IPS-20b (cell line): ENCODE measurements at regions not wholly inside any gene's neighbourhood (a gene's known extent, or its start where the extent isn't known, plus 50 kb on each side); places are given as distances from the start of the nearest gene placed in this dataset.

ENCODE experiments used
- H3K27ac ChIP-seq: one replicate; pipeline ENCODE4 v1.5.1; 2013; ENCODE audit warnings: low read length
- H3K27me3 ChIP-seq: 2 replicates; pipeline ENCODE4 v1.6.1; 2013; ENCODE audit warnings: mild to moderate bottlenecking, low read length, inconsistent platforms; ENCODE audit not compliant: insufficient read depth
- H3K36me3 ChIP-seq: 2 replicates; pipeline ENCODE4 v1.6.1; 2013; ENCODE audit warnings: low read depth, mild to moderate bottlenecking, inconsistent platforms, low read length, moderate library complexity; ENCODE audit not compliant: insufficient read depth
- H3K4me1 ChIP-seq: 2 replicates; pipeline ENCODE4 v1.6.1; 2013; ENCODE audit warnings: mild to moderate bottlenecking, control low read depth, inconsistent platforms, low read length, moderate library complexity; ENCODE audit not compliant: insufficient read depth
- H3K4me3 ChIP-seq: 2 replicates; pipeline ENCODE4 v1.5.1; 2013; ENCODE audit warnings: mild to moderate bottlenecking, low read length, inconsistent platforms
- H3K9ac ChIP-seq: 2 replicates; pipeline ENCODE4 v1.6.1; 2013; ENCODE audit warnings: low read depth, mild to moderate bottlenecking, inconsistent platforms, low read length, moderate library complexity
- H3K9me3 ChIP-seq: 2 replicates; pipeline ENCODE4 v1.6.1; 2013; ENCODE audit warnings: mild to moderate bottlenecking, low read depth, low read length, inconsistent platforms; ENCODE audit not compliant: insufficient read depth

- H3K36me3 ChIP-seq: no peaks in the 10 kb centered on the region
- peaks cover 6% of the 10 kb centered on the region; the same call in 1 of the 2 replicates for H3K27me3 ChIP-seq
- no peaks in the 10 kb centered on the region for H3K9me3 ChIP-seq
- peaks cover 10% of the 10 kb centered on the region; the same call in 1 of the 2 replicates for H3K4me1 ChIP-seq
- no peak overlapping the region for H3K27ac ChIP-seq
- no peak overlapping the region for H3K4me3 ChIP-seq
- no peak overlapping the region for H3K9ac ChIP-seq
Measured at GRCh38 chr17:77645072-77646045, 313.1 kb upstream of the TNRC6C start.

GRCh38 chr17:77646046-77646430 lies 312.5 kb upstream of the TNRC6C start:
- Histone ChIP-seq H3K9me3 (no peaks in the 10 kb centered on the region), H3K27me3 (peaks cover 3% of the 10 kb centered on the region; the same call in 1 of the 2 replicates), H3K27ac (no peak overlapping the region), H3K36me3 (no peaks in the 10 kb centered on the region), H3K9ac (no peak overlapping the region), H3K4me3 (no peak overlapping the region), H3K4me1 (peaks cover 10% of the 10 kb centered on the region; the same call in 1 of the 2 replicates)

GRCh38 chr17:77647531-77647930 lies 311.0 kb upstream of the TNRC6C start:
- Histone ChIP-seq H3K4me1 (peaks cover 18% of the 10 kb centered on the region), H3K9me3 (no peaks in the 10 kb centered on the region), H3K27me3 (no peaks in the 10 kb centered on the region), H3K27ac (no peak overlapping the region), H3K4me3 (no peak overlapping the region), H3K36me3 (no peaks in the 10 kb centered on the region), H3K9ac (no peak overlapping the region)

- Histone ChIP-seq H3K9ac (no peak overlapping the region), H3K27me3 (no peaks in the 10 kb centered on the region; the same call in 1 of the 2 replicates), H3K4me3 (no peak overlapping the region), H3K27ac (no peak overlapping the region), H3K4me1 (peaks cover 18% of the 10 kb centered on the region), H3K9me3 (no peaks in the 10 kb centered on the region), H3K36me3 (no peaks in the 10 kb centered on the region)
Measured at GRCh38 chr17:77649717-77650211, 308.7 kb upstream of the TNRC6C start.

- H3K4me1 ChIP-seq: peaks cover 14% of the 10 kb centered on the region
- no peak overlapping the region for H3K27ac ChIP-seq
- no peaks in the 10 kb centered on the region for H3K9me3 ChIP-seq
- H3K27me3 ChIP-seq: no peaks in the 10 kb centered on the region; the same call in 1 of the 2 replicates
- H3K4me3 ChIP-seq: no peak overlapping the region
- no peak overlapping the region for H3K9ac ChIP-seq
- H3K36me3 ChIP-seq: no peaks in the 10 kb centered on the region
Measured at GRCh38 chr17:77651988-77652387, 306.5 kb upstream of the TNRC6C start.

- Histone ChIP-seq H3K36me3 (no peaks in the 10 kb centered on the region), H3K27me3 (no peaks in the 10 kb centered on the region; the same call in 1 of the 2 replicates), H3K4me1 (peaks cover 14% of the 10 kb centered on the region), H3K27ac (no peak overlapping the region), H3K9ac (no peak overlapping the region), H3K4me3 (no peak overlapping the region), H3K9me3 (no peaks in the 10 kb centered on the region)
Measured at GRCh38 chr17:77654296-77654695, 304.2 kb upstream of the TNRC6C start.

GRCh38 chr17:77654850-77655249 lies 303.7 kb upstream of the TNRC6C start:
- no peaks in the 10 kb centered on the region for H3K36me3 ChIP-seq
- H3K4me1 ChIP-seq: peaks cover 14% of the 10 kb centered on the region
- no peaks in the 10 kb centered on the region; the same call in 1 of the 2 replicates for H3K27me3 ChIP-seq
- H3K9ac ChIP-seq: no peak overlapping the region
- H3K4me3 ChIP-seq: no peak overlapping the region
- H3K27ac ChIP-seq: no peak overlapping the region
- no peaks in the 10 kb centered on the region for H3K9me3 ChIP-seq

- Histone ChIP-seq H3K4me1 (peaks cover 14% of the 10 kb centered on the region), H3K4me3 (no peak overlapping the region), H3K9me3 (no peaks in the 10 kb centered on the region), H3K27ac (no peak overlapping the region), H3K27me3 (no peaks in the 10 kb centered on the region; the same call in 1 of the 2 replicates), H3K9ac (no peak overlapping the region), H3K36me3 (no peaks in the 10 kb centered on the region)
Measured at GRCh38 chr17:77656054-77656453, 302.4 kb upstream of the TNRC6C start.

GRCh38 chr17:77657839-77658238 lies 300.7 kb upstream of the TNRC6C start:
- H3K9ac ChIP-seq: no peak overlapping the region
- no peak overlapping the region for H3K4me3 ChIP-seq
- H3K27ac ChIP-seq: no peak overlapping the region
- peaks cover 5% of the 10 kb centered on the region; the same call in 1 of the 2 replicates for H3K4me1 ChIP-seq
- no peaks in the 10 kb centered on the region for H3K9me3 ChIP-seq
- H3K27me3 ChIP-seq: no peaks in the 10 kb centered on the region; the same call in 1 of the 2 replicates
- no peaks in the 10 kb centered on the region for H3K36me3 ChIP-seq

- no peaks in the 10 kb centered on the region for H3K27me3 ChIP-seq
Measured at GRCh38 chr17:77660524-77660923, 298.0 kb upstream of the TNRC6C start.

GRCh38 chr17:77662833-77663232 lies 295.7 kb upstream of the TNRC6C start:
- Histone ChIP-seq H3K27me3 (no peaks in the 10 kb centered on the region), H3K4me1 (no peaks in the 10 kb centered on the region), H3K27ac (no peak overlapping the region), H3K4me3 (no peak overlapping the region), H3K9me3 (no peaks in the 10 kb centered on the region), H3K9ac (no peak overlapping the region), H3K36me3 (no peaks in the 10 kb centered on the region)

More at GRCh38 chr17:77660524-77660923, 298.0 kb upstream of the TNRC6C start:
- H3K9me3 ChIP-seq: no peaks in the 10 kb centered on the region
- no peaks in the 10 kb centered on the region for H3K36me3 ChIP-seq
- H3K9ac ChIP-seq: no peak overlapping the region
- H3K4me3 ChIP-seq: no peak overlapping the region
- H3K4me1 ChIP-seq: no peaks in the 10 kb centered on the region
- H3K27ac ChIP-seq: no peak overlapping the region
